HUES64 (cell line): ENCODE measurements at regions not wholly inside any gene's neighbourhood (a gene's known extent, or its start where the extent isn't known, plus 50 kb on each side); places are given as distances from the start of the nearest gene placed in this dataset.

ENCODE experiments used
- H3K27ac ChIP-seq: 2 replicates; pipeline ENCODE4 v1.7.0; 2013; ENCODE audit warnings: low read depth, low read length, inconsistent platforms
- H3K27me3 ChIP-seq: 2 replicates; pipeline ENCODE4 v1.6.1; 2013; ENCODE audit warnings: mild to moderate bottlenecking, low read length; ENCODE audit not compliant: insufficient read depth
- H3K36me3 ChIP-seq: 2 replicates; pipeline ENCODE4 v1.6.1; 2013; ENCODE audit warnings: mild to moderate bottlenecking, low read length; ENCODE audit not compliant: insufficient read depth
- H3K4me1 ChIP-seq: 2 replicates; pipeline ENCODE4 v1.6.1; 2013; ENCODE audit warnings: mild to moderate bottlenecking, low read length, moderate library complexity; ENCODE audit not compliant: insufficient read depth
- H3K4me3 ChIP-seq: 2 replicates; pipeline ENCODE4 v1.5.1; 2013; ENCODE audit warnings: mild to moderate bottlenecking, low read length, moderate library complexity
- H3K9ac ChIP-seq: 2 replicates; pipeline ENCODE4 v1.6.1; 2013; ENCODE audit warnings: mild to moderate bottlenecking, low read depth, low read length
- H3K9me3 ChIP-seq: 2 replicates; pipeline ENCODE4 v1.6.1; 2013; ENCODE audit warnings: low read depth, low read length; ENCODE audit not compliant: insufficient read depth
- WGBS: fragments of 150-250, 120-280 bp; methylation state at CpG from one replicate; pipeline ENCODE4 v1.1.7; 2013; ENCODE audit warnings: missing lambda C conversion rate; 5-methylcytosine and 5-hydroxymethylcytosine counted together

GRCh38 chr17:77720946-77721845, 237.3 kb upstream of the TNRC6C start:
- Histone ChIP-seq H3K27ac (no peak overlapping the region), H3K9me3 (peaks cover 4% of the 10 kb centered on the region; the same call in 1 of the 2 replicates), H3K27me3 (no peaks in the 10 kb centered on the region), H3K36me3 (no peaks in the 10 kb centered on the region), H3K4me3 (no peak overlapping the region), H3K9ac (no peak overlapping the region), H3K4me1 (no peaks in the 10 kb centered on the region)
- WGBS, result 86% methylated on average over 11 of the region's 14 CpGs

GRCh38 chr17:77721846-77722160, 236.7 kb upstream of the TNRC6C start:
- Histone ChIP-seq H3K36me3 (no peaks in the 10 kb centered on the region), H3K4me1 (no peaks in the 10 kb centered on the region), H3K27ac (no peak overlapping the region), H3K9me3 (no peaks in the 10 kb centered on the region), H3K4me3 (no peak overlapping the region), H3K27me3 (no peaks in the 10 kb centered on the region), H3K9ac (no peak overlapping the region)
- WGBS, result 44% methylated on average over 3 of the region's 3 CpGs

- Histone ChIP-seq H3K9me3 (no peaks in the 10 kb centered on the region), H3K4me3 (no peak overlapping the region), H3K36me3 (no peaks in the 10 kb centered on the region), H3K27ac (no peak overlapping the region), H3K4me1 (no peaks in the 10 kb centered on the region), H3K27me3 (no peaks in the 10 kb centered on the region), H3K9ac (no peak overlapping the region)
- WGBS, result 86% methylated on average over 8 of the region's 8 CpGs
Observed at GRCh38 chr17:77722366-77722765, 236.1 kb upstream of the TNRC6C start.

GRCh38 chr17:77723071-77723908, 235.2 kb upstream of the TNRC6C start:
- Histone ChIP-seq H3K9ac (no peak overlapping the region), H3K27me3 (no peaks in the 10 kb centered on the region), H3K4me1 (no peaks in the 10 kb centered on the region), H3K9me3 (no peaks in the 10 kb centered on the region), H3K4me3 (no peak overlapping the region), H3K27ac (no peak overlapping the region), H3K36me3 (no peaks in the 10 kb centered on the region)
- 92% methylated on average over 20 of the region's 20 CpGs for WGBS

- no peaks in the 10 kb centered on the region for H3K36me3 ChIP-seq
- no peak overlapping the region for H3K4me3 ChIP-seq
- no peak overlapping the region for H3K27ac ChIP-seq
- WGBS, result 90% methylated on average over 22 of the region's 22 CpGs
- H3K9me3 ChIP-seq, result no peaks in the 10 kb centered on the region
- H3K4me1 ChIP-seq, result no peaks in the 10 kb centered on the region
- H3K27me3 ChIP-seq, result no peaks in the 10 kb centered on the region
- no peak overlapping the region for H3K9ac ChIP-seq
Observed at GRCh38 chr17:77723909-77724875, 234.3 kb upstream of the TNRC6C start.

- 89% methylated on average over 28 of the region's 28 CpGs for WGBS
- no peak overlapping the region for H3K4me3 ChIP-seq
- H3K4me1 ChIP-seq, result no peaks in the 10 kb centered on the region
- no peak overlapping the region for H3K9ac ChIP-seq
- H3K36me3 ChIP-seq, result no peaks in the 10 kb centered on the region
- no peak overlapping the region for H3K27ac ChIP-seq
- H3K9me3 ChIP-seq, result no peaks in the 10 kb centered on the region
- H3K27me3 ChIP-seq, result no peaks in the 10 kb centered on the region
Observed at GRCh38 chr17:77724876-77725615, 233.5 kb upstream of the TNRC6C start.

GRCh38 chr17:77725846-77726245, 232.7 kb upstream of the TNRC6C start:
- Histone ChIP-seq H3K9ac (no peak overlapping the region), H3K4me3 (no peak overlapping the region), H3K27ac (no peak overlapping the region), H3K36me3 (no peaks in the 10 kb centered on the region), H3K9me3 (peaks cover 3% of the 10 kb centered on the region; the same call in 1 of the 2 replicates), H3K4me1 (no peaks in the 10 kb centered on the region), H3K27me3 (no peaks in the 10 kb centered on the region)
- 95% methylated on average over 5 of the region's 5 CpGs for WGBS

- 90% methylated on average over 4 of the region's 4 CpGs for WGBS
- H3K9me3 ChIP-seq, result peaks cover 8% of the 10 kb centered on the region; the same call in 1 of the 2 replicates
- H3K27me3 ChIP-seq, result no peaks in the 10 kb centered on the region
- H3K4me1 ChIP-seq, result no peaks in the 10 kb centered on the region
- H3K36me3 ChIP-seq, result no peaks in the 10 kb centered on the region
- no peak overlapping the region for H3K4me3 ChIP-seq
- H3K9ac ChIP-seq, result no peak overlapping the region
- no peak overlapping the region for H3K27ac ChIP-seq
Observed at GRCh38 chr17:77726549-77727006, 231.9 kb upstream of the TNRC6C start.

GRCh38 chr17:77727037-77727615, 231.4 kb upstream of the TNRC6C start:
- H3K9me3 ChIP-seq, result peaks cover 12% of the 10 kb centered on the region
- H3K9ac ChIP-seq, result no peak overlapping the region
- no peak overlapping the region for H3K4me3 ChIP-seq
- 93% methylated on average over 17 of the region's 17 CpGs for WGBS
- H3K27ac ChIP-seq, result no peak overlapping the region
- H3K4me1 ChIP-seq, result no peaks in the 10 kb centered on the region
- H3K27me3 ChIP-seq, result no peaks in the 10 kb centered on the region
- no peaks in the 10 kb centered on the region for H3K36me3 ChIP-seq

GRCh38 chr17:77728474-77728795, 230.1 kb upstream of the TNRC6C start:
- no peak overlapping the region for H3K4me3 ChIP-seq
- no peaks in the 10 kb centered on the region for H3K4me1 ChIP-seq
- H3K36me3 ChIP-seq, result no peaks in the 10 kb centered on the region
- no peaks in the 10 kb centered on the region for H3K27me3 ChIP-seq
- peaks cover 23% of the 10 kb centered on the region for H3K9me3 ChIP-seq
- H3K27ac ChIP-seq, result no peak overlapping the region
- no peak overlapping the region for H3K9ac ChIP-seq
- 75% methylated on average over 2 of the region's 2 CpGs for WGBS
